ENCODE measurements at regions not wholly inside any gene's neighbourhood (a gene's known extent, or its start where the extent isn't known, plus 50 kb on each side); places are given as distances from the start of the nearest gene placed in this dataset.

DNA sequence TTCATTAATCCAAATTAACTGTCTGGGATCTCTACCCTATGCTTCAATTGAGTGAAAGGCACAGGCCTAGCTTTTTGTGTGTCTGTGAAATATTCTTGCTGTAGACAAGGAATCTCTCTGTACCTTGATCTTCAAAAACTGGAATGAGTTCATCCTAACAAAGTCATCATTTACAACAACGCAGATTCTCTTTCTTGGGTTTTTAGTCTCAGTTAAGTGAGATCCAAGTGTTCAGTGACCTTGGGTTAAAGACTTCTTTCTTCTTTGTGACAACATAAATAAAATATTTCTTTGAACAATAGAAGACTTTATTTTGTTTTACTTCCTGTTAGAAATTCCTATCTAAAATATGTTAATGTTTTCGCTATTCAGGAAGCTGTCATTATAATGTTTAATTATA is 192.2 kb upstream of the LMNTD1 start:
- TF ChIP-seq, protein P1, sequence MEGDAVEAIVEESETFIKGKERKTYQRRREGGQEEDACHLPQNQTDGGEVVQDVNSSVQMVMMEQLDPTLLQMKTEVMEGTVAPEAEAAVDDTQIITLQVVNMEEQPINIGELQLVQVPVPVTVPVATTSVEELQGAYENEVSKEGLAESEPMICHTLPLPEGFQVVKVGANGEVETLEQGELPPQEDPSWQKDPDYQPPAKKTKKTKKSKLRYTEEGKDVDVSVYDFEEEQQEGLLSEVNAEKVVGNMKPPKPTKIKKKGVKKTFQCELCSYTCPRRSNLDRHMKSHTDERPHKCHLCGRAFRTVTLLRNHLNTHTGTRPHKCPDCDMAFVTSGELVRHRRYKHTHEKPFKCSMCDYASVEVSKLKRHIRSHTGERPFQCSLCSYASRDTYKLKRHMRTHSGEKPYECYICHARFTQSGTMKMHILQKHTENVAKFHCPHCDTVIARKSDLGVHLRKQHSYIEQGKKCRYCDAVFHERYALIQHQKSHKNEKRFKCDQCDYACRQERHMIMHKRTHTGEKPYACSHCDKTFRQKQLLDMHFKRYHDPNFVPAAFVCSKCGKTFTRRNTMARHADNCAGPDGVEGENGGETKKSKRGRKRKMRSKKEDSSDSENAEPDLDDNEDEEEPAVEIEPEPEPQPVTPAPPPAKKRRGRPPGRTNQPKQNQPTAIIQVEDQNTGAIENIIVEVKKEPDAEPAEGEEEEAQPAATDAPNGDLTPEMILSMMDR (IDR thresholded peaks at IDR 0.05) = no peak
- no peak for TF ChIP-seq POLR2A (IDR thresholded peaks at IDR 0.05)

Measured in esophagus squamous epithelium (tissue), 4 donors.